ENCODE measurements at regions not wholly inside any gene's neighbourhood (a gene's known extent, or its start where the extent isn't known, plus 50 kb on each side); places are given as distances from the start of the nearest gene placed in this dataset.

- TF ChIP-seq TEAD4 (IDR thresholded peaks at IDR 0.05): no peak
- TF ChIP-seq NFIC (IDR thresholded peaks at IDR 0.05): no peak
- no peak for TF ChIP-seq ZBTB7A (IDR thresholded peaks at IDR 0.05; ENCODE audit: low read depth)
- no peak for TF ChIP-seq RAD21 (IDR thresholded peaks at IDR 0.05; ENCODE audit: low read depth)
- no peak for TF ChIP-seq TCF12 (IDR thresholded peaks at IDR 0.05; ENCODE audit: low read depth)
- no peak for TF ChIP-seq USF1 (IDR thresholded peaks at IDR 0.05)
- TF ChIP-seq CREB1 (IDR thresholded peaks at IDR 0.05; ENCODE audit: low read depth): no peak
These were observed 408.2 kb upstream of the HNRNPA3 start for GRCh38 chr2:176804392-176804791.

- peak; percentile 60; the same call in 1 of the 2 replicates for TF ChIP-seq REST (IDR thresholded peaks at IDR 0.05; ENCODE audit: low read depth)
- TF ChIP-seq MAX (IDR thresholded peaks at IDR 0.05): no peak
- no peak for TF ChIP-seq RAD21 (IDR thresholded peaks at IDR 0.05; ENCODE audit: low read depth)
These were observed 407.2 kb upstream of the HNRNPA3 start for GRCh38 chr2:176805345-176805744.

- TF ChIP-seq TCF12 (IDR thresholded peaks at IDR 0.05; ENCODE audit: low read depth) (no peak), ZBTB7A (IDR thresholded peaks at IDR 0.05; ENCODE audit: low read depth) (no peak), EGR1 (IDR thresholded peaks at IDR 0.05) (no peak), YY1 (IDR thresholded peaks at IDR 0.05; ENCODE audit: low read depth) (no peak), EP300 (IDR thresholded peaks at IDR 0.05; ENCODE audit: borderline replicate concordance) (no peak), FOXM1 (IDR thresholded peaks at IDR 0.05; ENCODE audit: borderline replicate concordance, low read depth) (no peak), NFIC (IDR thresholded peaks at IDR 0.05) (no peak), REST (IDR thresholded peaks at IDR 0.05; ENCODE audit: low read depth) (no peak)
These were observed 400.3 kb upstream of the HNRNPA3 start for GRCh38 chr2:176812246-176812775.

GRCh38 chr2:176813156-176813555 lies 399.4 kb upstream of the HNRNPA3 start:
- TF ChIP-seq FOXM1 (IDR thresholded peaks at IDR 0.05; ENCODE audit: borderline replicate concordance, low read depth) (no peak), MAX (IDR thresholded peaks at IDR 0.05) (no peak), CREB1 (IDR thresholded peaks at IDR 0.05; ENCODE audit: low read depth) (no peak), REST (IDR thresholded peaks at IDR 0.05; ENCODE audit: low read depth) (no peak), CEBPB (IDR thresholded peaks at IDR 0.05) (no peak), ZBTB7A (IDR thresholded peaks at IDR 0.05; ENCODE audit: low read depth) (no peak), YY1 (IDR thresholded peaks at IDR 0.05; ENCODE audit: low read depth) (no peak), TCF12 (IDR thresholded peaks at IDR 0.05; ENCODE audit: low read depth) (no peak), EP300 (IDR thresholded peaks at IDR 0.05; ENCODE audit: borderline replicate concordance) (no peak)

- TF ChIP-seq ZBTB7A (IDR thresholded peaks at IDR 0.05; ENCODE audit: low read depth) (no peak), TCF12 (IDR thresholded peaks at IDR 0.05; ENCODE audit: low read depth) (no peak), REST (IDR thresholded peaks at IDR 0.05; ENCODE audit: low read depth) (no peak), TEAD4 (IDR thresholded peaks at IDR 0.05) (no peak), FOXM1 (IDR thresholded peaks at IDR 0.05; ENCODE audit: borderline replicate concordance, low read depth) (no peak), EP300 (IDR thresholded peaks at IDR 0.05; ENCODE audit: borderline replicate concordance) (no peak), RAD21 (IDR thresholded peaks at IDR 0.05; ENCODE audit: low read depth) (no peak), YY1 (IDR thresholded peaks at IDR 0.05; ENCODE audit: low read depth) (no peak), TAF1 (IDR thresholded peaks at IDR 0.05; ENCODE audit: low read depth) (no peak), NFIC (IDR thresholded peaks at IDR 0.05) (no peak), CEBPB (IDR thresholded peaks at IDR 0.05) (no peak), CREB1 (IDR thresholded peaks at IDR 0.05; ENCODE audit: low read depth) (no peak), EGR1 (IDR thresholded peaks at IDR 0.05) (no peak)
These were observed 399.0 kb upstream of the HNRNPA3 start for GRCh38 chr2:176813621-176814049.
